Erythroblast (primary cell): ENCODE measurements at regions not wholly inside any gene's neighbourhood (a gene's known extent, or its start where the extent isn't known, plus 50 kb on each side); places are given as distances from the start of the nearest gene placed in this dataset.

Source experiments
- GATA1 ChIP-seq: IDR thresholded peaks from 2 replicates; pipeline ENCODE4 v1.6.1; 2011; ENCODE audit warnings: low read depth, mild to moderate bottlenecking, control low read depth, low read length, moderate library complexity
- POLR2A ChIP-seq: IDR thresholded peaks from 2 replicates; pipeline ENCODE4 v1.6.1; 2011; ENCODE audit warnings: mild to moderate bottlenecking, low read length

- TF ChIP-seq POLR2A = no peak
- TF ChIP-seq GATA1 = no peak
Observed at GRCh38 chr13:58858870-58859371, 1227.4 kb downstream of the PCDH17 start.
